Upper lobe of right lung (tissue), 1 donor: ENCODE measurements at regions not wholly inside any gene's neighbourhood (a gene's known extent, or its start where the extent isn't known, plus 50 kb on each side); places are given as distances from the start of the nearest gene placed in this dataset.

ENCODE experiments used
- ATAC-seq: fragments of 200-7000 bp; cut with Tn5 transposase; one replicate; pipeline ENCODE4 v1.9.1; 2020; ENCODE audit warnings: mild to moderate bottlenecking, moderate library complexity
- DNase-seq: peaks from one replicate; pipeline ENCODE4 v3.0.0-alpha.2; 2020
- H3K27ac ChIP-seq: fragments of 200-600 bp; one replicate; pipeline ENCODE4 v1.8.0; 2022
- H3K27me3 ChIP-seq: fragments of 200-600 bp; one replicate; pipeline ENCODE4 v1.8.0; 2022; ENCODE audit warnings: mild to moderate bottlenecking
- H3K36me3 ChIP-seq: fragments of 200-600 bp; one replicate; pipeline ENCODE4 v1.8.0; 2022
- H3K4me1 ChIP-seq: fragments of 200-600 bp; one replicate; pipeline ENCODE4 v1.8.0; 2022
- H3K4me3 ChIP-seq: fragments of 200-600 bp; one replicate; pipeline ENCODE4 v1.8.0; 2022; ENCODE audit warnings: mild to moderate bottlenecking
- H3K9me3 ChIP-seq: fragments of 200-600 bp; one replicate; pipeline ENCODE4 v1.8.0; 2022
- intact Hi-C: fragments of 100-400 bp; cut with DNase I; formaldehyde crosslinking; loops from one replicate; pipeline ENCODE4 v1.11.0; 2022
- TF ChIP-seq, protein P1 (sequence below): fragments of 200-600 bp; IDR thresholded peaks from one replicate; pipeline ENCODE4 v1.8.0; 2022; ENCODE audit warnings: antibody characterized with exemption
- donor health status: DM: no; HTN: yes; CAD: no; lungs with severe emphysema.

DNA sequence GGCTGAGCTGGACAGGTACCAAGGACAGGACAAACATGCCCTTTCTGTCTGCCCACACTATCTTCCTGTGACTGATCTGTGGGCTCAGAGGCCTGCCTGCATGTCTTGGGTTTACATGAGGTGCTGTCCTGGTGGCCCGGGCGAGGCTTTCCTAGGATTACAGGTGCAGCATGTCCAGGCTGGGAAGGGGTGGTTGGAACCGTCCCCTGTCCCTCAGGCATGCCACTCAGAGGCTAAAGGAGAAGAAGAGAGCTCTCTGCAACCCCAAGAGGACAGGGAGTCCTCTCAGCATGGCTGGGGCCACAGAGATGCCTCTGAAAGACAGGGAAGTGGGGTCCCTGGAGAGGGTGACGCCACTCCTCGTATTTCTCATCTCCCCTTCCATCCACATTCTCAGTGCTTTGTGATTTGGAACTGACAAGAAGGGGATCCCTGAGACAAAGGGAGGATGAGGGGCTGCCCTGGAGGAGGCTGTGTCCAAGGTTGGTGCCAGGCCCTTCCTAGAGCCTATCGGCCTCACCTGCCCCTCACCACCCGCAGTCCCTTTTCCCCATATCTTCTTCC lies 64.6 kb upstream of the LMO1 start:
- ATAC-seq (no peak), DNase-seq (peak; percentile 40)
- intact Hi-C loops: no loop called here
- peaks cover 6% of the 10 kb centered on the region for H3K4me1 ChIP-seq
- no peaks in the 10 kb centered on the region for H3K27me3 ChIP-seq
- H3K9me3 ChIP-seq: no peaks in the 10 kb centered on the region
- no peaks in the 10 kb centered on the region for H3K36me3 ChIP-seq
- H3K4me3 ChIP-seq: no peak overlapping the region
- TF ChIP-seq, protein P1, sequence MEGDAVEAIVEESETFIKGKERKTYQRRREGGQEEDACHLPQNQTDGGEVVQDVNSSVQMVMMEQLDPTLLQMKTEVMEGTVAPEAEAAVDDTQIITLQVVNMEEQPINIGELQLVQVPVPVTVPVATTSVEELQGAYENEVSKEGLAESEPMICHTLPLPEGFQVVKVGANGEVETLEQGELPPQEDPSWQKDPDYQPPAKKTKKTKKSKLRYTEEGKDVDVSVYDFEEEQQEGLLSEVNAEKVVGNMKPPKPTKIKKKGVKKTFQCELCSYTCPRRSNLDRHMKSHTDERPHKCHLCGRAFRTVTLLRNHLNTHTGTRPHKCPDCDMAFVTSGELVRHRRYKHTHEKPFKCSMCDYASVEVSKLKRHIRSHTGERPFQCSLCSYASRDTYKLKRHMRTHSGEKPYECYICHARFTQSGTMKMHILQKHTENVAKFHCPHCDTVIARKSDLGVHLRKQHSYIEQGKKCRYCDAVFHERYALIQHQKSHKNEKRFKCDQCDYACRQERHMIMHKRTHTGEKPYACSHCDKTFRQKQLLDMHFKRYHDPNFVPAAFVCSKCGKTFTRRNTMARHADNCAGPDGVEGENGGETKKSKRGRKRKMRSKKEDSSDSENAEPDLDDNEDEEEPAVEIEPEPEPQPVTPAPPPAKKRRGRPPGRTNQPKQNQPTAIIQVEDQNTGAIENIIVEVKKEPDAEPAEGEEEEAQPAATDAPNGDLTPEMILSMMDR: no peak
- no peak overlapping the region for H3K27ac ChIP-seq

DNA sequence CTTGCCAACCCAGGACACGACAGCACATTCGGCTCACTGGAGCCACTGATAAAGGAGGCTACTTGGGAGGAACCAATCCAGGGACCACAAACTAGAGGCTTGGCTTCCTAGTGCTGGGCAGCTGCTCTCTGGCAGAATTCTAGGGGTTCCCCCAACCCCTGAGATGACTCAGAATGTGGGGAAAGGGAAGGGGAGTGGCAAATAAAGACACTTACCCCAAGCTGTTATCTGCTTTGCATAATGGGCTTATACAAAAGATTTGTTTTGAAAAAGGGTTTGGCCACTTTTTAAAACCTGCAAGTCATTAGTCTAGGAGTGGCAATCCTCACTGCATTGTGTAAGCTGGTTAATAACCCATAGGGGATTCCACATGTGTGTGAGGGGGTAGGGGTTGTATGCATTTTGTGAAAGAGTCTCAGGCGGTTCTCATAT lies 64.1 kb upstream of the LMO1 start:
- Histone ChIP-seq H3K27ac (no peak overlapping the region), H3K27me3 (no peaks in the 10 kb centered on the region), H3K4me1 (peaks cover 6% of the 10 kb centered on the region), H3K4me3 (no peak overlapping the region), H3K36me3 (no peaks in the 10 kb centered on the region), H3K9me3 (no peaks in the 10 kb centered on the region)
- TF ChIP-seq, protein P1: no peak
- ATAC-seq (no peak), DNase-seq (no peak)
- intact Hi-C loops: no loop called here

- no peak for ATAC-seq
- no peaks in the 10 kb centered on the region for H3K27me3 ChIP-seq
- TF ChIP-seq, protein P1: no peak
- no peak overlapping the region for H3K27ac ChIP-seq
- H3K4me1 ChIP-seq: peaks cover 6% of the 10 kb centered on the region
- no peaks in the 10 kb centered on the region for H3K36me3 ChIP-seq
- intact Hi-C loops: no loop called here
- no peak for DNase-seq
- no peak overlapping the region for H3K4me3 ChIP-seq
- H3K9me3 ChIP-seq: no peaks in the 10 kb centered on the region
These were observed 62.7 kb upstream of the LMO1 start for GRCh38 chr11:8326337-8326736.

DNA sequence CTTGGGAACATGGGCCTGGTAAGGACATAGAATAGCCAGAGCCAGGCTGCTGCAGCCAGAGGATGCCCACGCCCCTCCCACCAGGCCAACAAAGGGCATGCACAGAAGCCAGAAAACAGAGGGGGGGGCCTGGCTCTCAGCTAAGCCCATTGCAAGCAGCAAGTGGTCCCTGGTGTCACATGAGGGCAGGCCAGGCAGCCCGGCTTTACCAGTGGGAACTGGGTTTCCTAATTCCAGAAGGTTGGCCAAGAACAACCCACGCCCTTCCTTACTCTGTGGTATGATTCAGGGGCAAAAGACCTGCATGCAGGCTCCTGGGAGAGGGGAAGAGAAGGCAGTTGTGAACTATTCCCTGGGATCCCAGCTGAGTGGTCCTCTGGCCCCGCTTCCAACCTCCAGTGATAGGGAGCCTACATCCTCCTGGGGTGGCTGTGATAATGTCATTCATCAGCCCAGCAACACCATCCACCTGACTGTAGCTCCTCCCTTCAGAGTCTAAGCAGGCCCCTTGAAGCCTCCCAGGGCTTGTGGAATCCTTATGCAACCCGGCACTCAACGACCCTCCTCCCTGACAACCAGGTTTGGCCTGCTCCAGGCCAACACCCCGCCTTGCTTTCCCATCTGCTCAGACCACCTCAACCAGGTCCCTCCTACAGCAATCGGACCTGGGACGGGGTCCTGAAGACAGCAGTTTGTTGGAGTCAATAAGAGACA lies 62.1 kb upstream of the LMO1 start:
- DNase-seq: no peak
- H3K9me3 ChIP-seq: no peaks in the 10 kb centered on the region
- H3K4me1 ChIP-seq: peaks cover 6% of the 10 kb centered on the region
- no peak for ATAC-seq
- TF ChIP-seq, protein P1: no peak
- no peaks in the 10 kb centered on the region for H3K36me3 ChIP-seq
- no peak overlapping the region for H3K27ac ChIP-seq
- no peak overlapping the region for H3K4me3 ChIP-seq
- intact Hi-C loops: no loop called here
- no peaks in the 10 kb centered on the region for H3K27me3 ChIP-seq

- no peak for DNase-seq
- TF ChIP-seq, protein P1: no peak
These were observed 59.7 kb upstream of the LMO1 start for GRCh38 chr11:8323161-8323935.

More at GRCh38 chr11:8323161-8323935, 59.7 kb upstream of the LMO1 start:
- Histone ChIP-seq H3K9me3 (no peaks in the 10 kb centered on the region), H3K27ac (no peak overlapping the region), H3K36me3 (no peaks in the 10 kb centered on the region), H3K4me3 (no peak overlapping the region), H3K27me3 (no peaks in the 10 kb centered on the region), H3K4me1 (no peaks in the 10 kb centered on the region)
- intact Hi-C loops: no loop called here
- no peak for ATAC-seq
